ENCODE measurements at regions not wholly inside any gene's neighbourhood (a gene's known extent, or its start where the extent isn't known, plus 50 kb on each side); places are given as distances from the start of the nearest gene placed in this dataset.

- Histone ChIP-seq H3K9ac (ENCODE audit: extremely low read depth, insufficient read length, low read length) (no peak overlapping the region), H3K23me2 (ENCODE audit: insufficient read length, low read depth, low read length, poor library complexity, severe bottlenecking) (no peaks in the 10 kb centered on the region), H2BK20ac (ENCODE audit: low read depth, low read length, poor library complexity, severe bottlenecking) (no peak overlapping the region), H2BK12ac (ENCODE audit: insufficient read length, low read depth, low read length) (no peak overlapping the region), H2AK5ac (ENCODE audit: insufficient read length, low read length) (no peak overlapping the region), H4K91ac (ENCODE audit: insufficient read length, low read depth, low read length) (no peak overlapping the region), H3T11ph (ENCODE audit: low read length) (no peak overlapping the region), H4K5ac (ENCODE audit: insufficient read length, low read depth, low read length) (no peak overlapping the region), H4K8ac (replicated peaks; ENCODE audit: insufficient read length, low read depth, low read length) (no peak overlapping the region), H3K27me3 (ENCODE audit: insufficient read depth, low read length) (no peaks in the 10 kb centered on the region), H2AFZ (ENCODE audit: low read length) (no peak overlapping the region), H3K23ac (ENCODE audit: insufficient read length, low read depth, low read length) (no peak overlapping the region), H3K79me2 (ENCODE audit: insufficient read depth, low read length) (no peaks in the 10 kb centered on the region), H3K4me2 (ENCODE audit: insufficient read depth, insufficient read length, low read length) (no peak overlapping the region), H3K18ac (ENCODE audit: insufficient read length, low read depth, low read length) (no peak overlapping the region), H3K56ac (ENCODE audit: insufficient read length, low read depth, low read length) (no peak overlapping the region), H4K20me1 (ENCODE audit: control insufficient read depth, insufficient read depth, insufficient read length) (no peaks in the 10 kb centered on the region), H3K9me3 (ENCODE audit: control insufficient read depth, low read depth, low read length) (no peaks in the 10 kb centered on the region), H2BK120ac (ENCODE audit: low read depth, low read length, poor library complexity, severe bottlenecking) (no peak overlapping the region), H2BK5ac (ENCODE audit: insufficient read length, low read length) (no peak overlapping the region), H3K4me1 (ENCODE audit: insufficient read depth, low read length) (no peaks in the 10 kb centered on the region; the same call in 1 of the 2 replicates), H2BK15ac (ENCODE audit: low read depth, low read length) (no peak overlapping the region), H3K14ac (ENCODE audit: insufficient read depth, low read length) (no peak overlapping the region), H3K4ac (ENCODE audit: low read depth, low read length) (no peak overlapping the region), H3K27ac (ENCODE audit: insufficient read length, low read depth, low read length) (no peak overlapping the region), H3K79me1 (ENCODE audit: insufficient read depth, low read depth, low read length, poor library complexity, severe bottlenecking) (no peaks in the 10 kb centered on the region)
- no CpG with 5 or more reads among the region's 5 CpGs for WGBS (ENCODE audit: extremely low coverage, insufficient read length, low lambda C conversion rate)
- H3K36me3 Mint-ChIP-seq (ENCODE audit: insufficient read depth in 1 of 3, low read depth in 3 of 3) = peaks cover 5 to 12% (median 5%) of the 10 kb centered on the region in 3 experiments; a peak in 4 of 7 replicates
- peaks cover 9 to 10% of the 10 kb centered on the region in 2 experiments for H3K9me3 Mint-ChIP-seq
- DNase-seq = no peak
- H3K27ac Mint-ChIP-seq = no peak overlapping the region; a peak in 2 of 7 replicates
- no peak overlapping the region for H3K4me3 Mint-ChIP-seq
- peaks cover 4% of the 10 kb centered on the region for H3K27me3 Mint-ChIP-seq (ENCODE audit: low read depth)
- peaks cover 14 to 23% of the 10 kb centered on the region in 2 experiments for H3K4me1 Mint-ChIP-seq
- TF ChIP-seq, protein P1, sequence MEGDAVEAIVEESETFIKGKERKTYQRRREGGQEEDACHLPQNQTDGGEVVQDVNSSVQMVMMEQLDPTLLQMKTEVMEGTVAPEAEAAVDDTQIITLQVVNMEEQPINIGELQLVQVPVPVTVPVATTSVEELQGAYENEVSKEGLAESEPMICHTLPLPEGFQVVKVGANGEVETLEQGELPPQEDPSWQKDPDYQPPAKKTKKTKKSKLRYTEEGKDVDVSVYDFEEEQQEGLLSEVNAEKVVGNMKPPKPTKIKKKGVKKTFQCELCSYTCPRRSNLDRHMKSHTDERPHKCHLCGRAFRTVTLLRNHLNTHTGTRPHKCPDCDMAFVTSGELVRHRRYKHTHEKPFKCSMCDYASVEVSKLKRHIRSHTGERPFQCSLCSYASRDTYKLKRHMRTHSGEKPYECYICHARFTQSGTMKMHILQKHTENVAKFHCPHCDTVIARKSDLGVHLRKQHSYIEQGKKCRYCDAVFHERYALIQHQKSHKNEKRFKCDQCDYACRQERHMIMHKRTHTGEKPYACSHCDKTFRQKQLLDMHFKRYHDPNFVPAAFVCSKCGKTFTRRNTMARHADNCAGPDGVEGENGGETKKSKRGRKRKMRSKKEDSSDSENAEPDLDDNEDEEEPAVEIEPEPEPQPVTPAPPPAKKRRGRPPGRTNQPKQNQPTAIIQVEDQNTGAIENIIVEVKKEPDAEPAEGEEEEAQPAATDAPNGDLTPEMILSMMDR (conservative IDR thresholded peaks at IDR 0.05) = no peak
Measured at GRCh38 chr20:53852691-53853090, 217.7 kb downstream of the BCAS1 start.
